Colonic mucosa (tissue), 4 donors: ENCODE measurements at regions not wholly inside any gene's neighbourhood (a gene's known extent, or its start where the extent isn't known, plus 50 kb on each side); places are given as distances from the start of the nearest gene placed in this dataset.

Experiments
- DNase-seq: peaks from one replicate; pipeline ENCODE4 v3.0.0-alpha.2; 2020
- H3K27ac ChIP-seq: fragments of 200-600 bp; one replicate; pipeline ENCODE4 v1.8.0; 2021
- H3K27me3 ChIP-seq: fragments of 200-600 bp; one replicate; pipeline ENCODE4 v1.8.0; 2021
- H3K36me3 ChIP-seq: fragments of 200-600 bp; one replicate; pipeline ENCODE4 v1.8.0; 2021
- H3K4me1 ChIP-seq: fragments of 200-600 bp; one replicate; pipeline ENCODE4 v1.8.0; 2021; ENCODE audit warnings: mild to moderate bottlenecking
- H3K4me3 ChIP-seq: fragments of 200-600 bp; one replicate; pipeline ENCODE4 v1.8.0; 2021
- H3K9ac ChIP-seq, 2 donors: one replicate each; pipeline ENCODE4 v1.7.0; 2013; ENCODE audit warnings: control low read depth in 2 of 2, low read depth in 2 of 2, low read length in 2 of 2
- H3K9me3 ChIP-seq: fragments of 200-600 bp; one replicate; pipeline ENCODE4 v1.8.0; 2021
- CTCF ChIP-seq: fragments of 200-600 bp; IDR thresholded peaks from one replicate; pipeline ENCODE4 v1.8.0; 2022; ENCODE audit warnings: antibody characterized with exemption, mild to moderate bottlenecking
- intact Hi-C: fragments of 100-400 bp; cut with DNase I; formaldehyde crosslinking; loops from one replicate; pipeline ENCODE4 v1.14.1; 2022
- donor health status: healthy.
- donor health status: DM: no; HTN: no; CAD: no.
- donor health status: DM: no; HTN: no; CAD: no.

GRCh38 chr2:66660804-66661203 lies 225.9 kb downstream of the MEIS1 start:
- no peak overlapping the region for H3K9ac ChIP-seq
- no peaks in the 10 kb centered on the region for H3K27me3 ChIP-seq
- intact Hi-C loops, result no loop called here
- H3K27ac ChIP-seq, result no peak overlapping the region
- no peak for TF ChIP-seq CTCF
- H3K9me3 ChIP-seq, result no peaks in the 10 kb centered on the region
- no peak overlapping the region for H3K4me3 ChIP-seq
- no peak for DNase-seq
- no peaks in the 10 kb centered on the region for H3K4me1 ChIP-seq
- no peaks in the 10 kb centered on the region for H3K36me3 ChIP-seq

GRCh38 chr2:66661253-66662173 lies 226.6 kb downstream of the MEIS1 start:
- H3K9ac ChIP-seq, result no peak overlapping the region
- H3K4me1 ChIP-seq, result no peaks in the 10 kb centered on the region
- H3K27me3 ChIP-seq, result no peaks in the 10 kb centered on the region
- intact Hi-C loops, result no loop called here
- no peak for TF ChIP-seq CTCF
- no peak overlapping the region for H3K27ac ChIP-seq
- no peak overlapping the region for H3K4me3 ChIP-seq
- no peaks in the 10 kb centered on the region for H3K9me3 ChIP-seq
- DNase-seq, result no peak
- no peaks in the 10 kb centered on the region for H3K36me3 ChIP-seq

- intact Hi-C loops, result no loop called here
- no peaks in the 10 kb centered on the region for H3K4me1 ChIP-seq
- no peak overlapping the region for H3K27ac ChIP-seq
- H3K4me3 ChIP-seq, result no peak overlapping the region
- no peaks in the 10 kb centered on the region for H3K36me3 ChIP-seq
- TF ChIP-seq CTCF, result no peak
- no peaks in the 10 kb centered on the region for H3K9me3 ChIP-seq
- H3K9ac ChIP-seq, result no peak overlapping the region
- no peaks in the 10 kb centered on the region for H3K27me3 ChIP-seq
- no peak for DNase-seq
Measured at GRCh38 chr2:66665124-66665984, 230.4 kb downstream of the MEIS1 start.

- H3K4me3 ChIP-seq, result no peak overlapping the region
- no peaks in the 10 kb centered on the region for H3K36me3 ChIP-seq
- H3K27ac ChIP-seq, result no peak overlapping the region
- intact Hi-C loops, result no loop called here
- no peak for DNase-seq
- no peak for TF ChIP-seq CTCF
- no peaks in the 10 kb centered on the region for H3K4me1 ChIP-seq
- no peaks in the 10 kb centered on the region for H3K9me3 ChIP-seq
- H3K9ac ChIP-seq, result no peak overlapping the region
- H3K27me3 ChIP-seq, result no peaks in the 10 kb centered on the region
Measured at GRCh38 chr2:66667301-66667700, 232.4 kb downstream of the MEIS1 start.

- no peak overlapping the region for H3K27ac ChIP-seq
- H3K9ac ChIP-seq, result no peak overlapping the region
- no peaks in the 10 kb centered on the region for H3K9me3 ChIP-seq
- TF ChIP-seq CTCF, result no peak
- intact Hi-C loops, result no loop called here
- H3K36me3 ChIP-seq, result no peaks in the 10 kb centered on the region
- no peaks in the 10 kb centered on the region for H3K4me1 ChIP-seq
- no peak for DNase-seq
- no peaks in the 10 kb centered on the region for H3K27me3 ChIP-seq
- no peak overlapping the region for H3K4me3 ChIP-seq
Measured at GRCh38 chr2:66673286-66673685, 238.4 kb downstream of the MEIS1 start.
